ENCODE measurements at regions not wholly inside any gene's neighbourhood (a gene's known extent, or its start where the extent isn't known, plus 50 kb on each side); places are given as distances from the start of the nearest gene placed in this dataset.

DNA sequence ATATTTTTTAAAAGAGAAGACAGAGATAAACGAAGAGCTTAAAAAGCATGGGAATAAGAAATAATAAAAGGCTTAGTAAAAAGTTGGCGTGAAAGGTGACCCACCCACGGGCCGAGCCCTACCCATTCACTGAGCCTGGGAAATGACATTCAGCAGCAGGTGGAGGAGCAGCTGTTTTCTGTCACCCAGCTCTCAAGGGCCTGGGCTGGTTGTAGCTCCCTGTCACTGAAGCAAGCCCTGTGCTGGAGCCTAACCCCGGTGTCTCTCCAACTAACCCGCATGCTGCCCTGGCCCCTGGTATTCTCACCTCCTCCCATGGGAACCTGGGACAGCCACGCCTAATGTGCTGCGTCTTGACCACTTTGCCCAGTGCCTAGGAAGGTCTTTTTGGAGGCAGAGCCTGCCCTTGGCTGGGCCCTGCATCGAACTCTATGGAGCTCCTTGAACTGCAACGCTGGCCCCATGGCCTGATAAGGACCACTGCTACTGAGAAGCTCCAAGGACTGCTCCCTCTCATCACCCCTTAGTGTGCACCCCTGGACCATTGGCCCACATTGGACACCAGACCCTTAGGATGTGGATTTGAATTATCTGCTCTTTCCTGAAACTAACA is 68.8 kb upstream of the IYD start:
- in situ Hi-C loops (cut with HindIII; ENCODE audit: low sequenced_read_pairs) = no loop called here
- TF ChIP-seq, protein P1, sequence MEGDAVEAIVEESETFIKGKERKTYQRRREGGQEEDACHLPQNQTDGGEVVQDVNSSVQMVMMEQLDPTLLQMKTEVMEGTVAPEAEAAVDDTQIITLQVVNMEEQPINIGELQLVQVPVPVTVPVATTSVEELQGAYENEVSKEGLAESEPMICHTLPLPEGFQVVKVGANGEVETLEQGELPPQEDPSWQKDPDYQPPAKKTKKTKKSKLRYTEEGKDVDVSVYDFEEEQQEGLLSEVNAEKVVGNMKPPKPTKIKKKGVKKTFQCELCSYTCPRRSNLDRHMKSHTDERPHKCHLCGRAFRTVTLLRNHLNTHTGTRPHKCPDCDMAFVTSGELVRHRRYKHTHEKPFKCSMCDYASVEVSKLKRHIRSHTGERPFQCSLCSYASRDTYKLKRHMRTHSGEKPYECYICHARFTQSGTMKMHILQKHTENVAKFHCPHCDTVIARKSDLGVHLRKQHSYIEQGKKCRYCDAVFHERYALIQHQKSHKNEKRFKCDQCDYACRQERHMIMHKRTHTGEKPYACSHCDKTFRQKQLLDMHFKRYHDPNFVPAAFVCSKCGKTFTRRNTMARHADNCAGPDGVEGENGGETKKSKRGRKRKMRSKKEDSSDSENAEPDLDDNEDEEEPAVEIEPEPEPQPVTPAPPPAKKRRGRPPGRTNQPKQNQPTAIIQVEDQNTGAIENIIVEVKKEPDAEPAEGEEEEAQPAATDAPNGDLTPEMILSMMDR (IDR thresholded peaks at IDR 0.05; ENCODE audit: low read depth, low read length) = no peak
- no peak overlapping the region for H3K4me3 ChIP-seq (ENCODE audit: low read depth, low read length)
- DNase-seq (ENCODE audit: low read depth, low spot score) = no peak

DNA sequence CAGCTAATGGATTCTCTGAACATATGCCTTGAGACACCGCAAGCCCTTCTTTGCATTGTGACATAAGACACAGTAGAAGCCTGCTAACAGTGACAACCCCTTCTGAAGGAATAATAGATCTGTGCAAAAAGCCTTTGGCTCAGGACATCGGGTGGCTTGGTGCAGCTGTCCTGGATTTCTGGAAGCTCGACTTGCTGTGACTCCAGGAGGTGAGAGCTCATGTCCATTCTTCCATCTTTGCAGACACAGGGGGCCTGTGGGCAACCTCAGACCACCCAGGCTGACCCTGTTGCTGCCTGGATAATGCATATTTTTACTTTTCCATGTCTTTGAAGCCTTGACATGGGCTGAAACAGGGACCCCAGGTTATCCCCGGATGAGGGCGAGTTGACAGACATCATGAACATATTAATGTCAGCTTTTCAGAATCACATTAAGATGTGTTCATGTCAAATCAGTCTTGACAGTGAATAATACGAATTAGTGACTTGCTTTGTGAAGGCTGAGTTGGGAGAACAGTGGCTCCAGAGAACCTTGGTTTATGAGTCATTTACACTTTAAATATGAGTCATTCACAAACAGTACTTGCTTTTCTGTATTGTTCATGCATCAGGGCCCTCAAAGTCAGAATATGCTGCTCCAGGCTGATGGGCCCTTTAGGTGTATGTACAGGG is 66.8 kb upstream of the IYD start:
- in situ Hi-C loops (cut with HindIII; ENCODE audit: low sequenced_read_pairs) = no loop called here
- DNase-seq (ENCODE audit: low read depth, low spot score) = peak; percentile 74
- no peak overlapping the region for H3K4me3 ChIP-seq (ENCODE audit: low read depth, low read length)
- TF ChIP-seq, protein P1 (IDR thresholded peaks at IDR 0.05; ENCODE audit: low read depth, low read length) = no peak

DNA sequence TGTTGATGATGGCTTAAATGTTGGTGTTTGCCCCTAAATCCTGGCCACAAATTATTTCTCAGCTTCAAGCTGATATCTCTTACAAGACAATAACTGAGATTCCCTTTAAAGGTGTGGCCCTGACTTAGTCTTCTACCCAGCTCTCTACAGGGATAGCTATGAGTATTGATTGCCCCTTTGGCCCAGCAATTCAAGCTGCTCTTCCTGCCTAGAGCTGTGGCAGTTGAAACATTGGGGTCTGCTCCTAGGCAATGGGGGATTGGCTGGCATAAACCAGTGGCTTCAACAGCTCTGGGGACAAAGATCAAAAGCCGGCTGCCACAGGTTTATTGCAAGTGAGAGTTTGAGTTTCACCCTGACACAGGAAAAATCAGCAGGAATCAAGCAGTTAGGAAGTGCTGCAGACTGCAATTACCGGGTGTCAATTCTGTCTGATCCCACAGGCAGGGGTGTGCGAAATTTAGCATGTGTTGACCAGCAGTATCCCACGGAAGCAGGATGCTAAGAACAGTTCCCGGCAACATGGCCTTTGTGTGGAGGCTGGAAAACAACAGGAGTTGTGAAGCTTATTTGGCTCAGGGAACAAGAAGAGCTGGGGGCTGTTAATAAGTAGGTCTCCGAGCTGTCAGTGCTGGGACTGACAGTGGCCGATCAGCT is 66.2 kb upstream of the IYD start:
- no peak overlapping the region for H3K4me3 ChIP-seq (ENCODE audit: low read depth, low read length)
- TF ChIP-seq, protein P1 (IDR thresholded peaks at IDR 0.05; ENCODE audit: low read depth, low read length) = no peak
- in situ Hi-C loops (cut with HindIII; ENCODE audit: low sequenced_read_pairs) = no loop called here
- no peak for DNase-seq (ENCODE audit: low read depth, low spot score)

DNA sequence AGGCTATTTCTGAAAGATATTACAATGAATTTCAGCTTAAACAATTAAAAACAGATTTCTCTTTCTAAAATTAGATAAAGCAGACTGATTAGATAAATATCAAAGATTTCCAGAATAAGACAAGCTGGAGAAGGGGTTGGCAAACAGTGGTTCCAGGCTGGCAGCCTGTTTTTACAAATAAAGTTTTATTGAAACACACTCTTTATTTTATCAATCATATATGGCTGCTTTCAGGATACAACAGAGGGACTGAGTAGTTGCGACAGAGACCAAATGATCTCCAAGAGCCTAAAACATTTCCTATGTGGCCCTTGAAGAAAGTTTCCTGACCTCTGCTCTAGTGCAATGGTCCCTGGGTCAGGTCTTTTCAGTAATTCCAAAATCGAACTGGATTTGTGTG is 65.6 kb upstream of the IYD start:
- in situ Hi-C loops (cut with HindIII; ENCODE audit: low sequenced_read_pairs) = no loop called here
- DNase-seq (ENCODE audit: low read depth, low spot score) = no peak
- no peak overlapping the region for H3K4me3 ChIP-seq (ENCODE audit: low read depth, low read length)
- TF ChIP-seq, protein P1 (IDR thresholded peaks at IDR 0.05; ENCODE audit: low read depth, low read length) = no peak

DNA sequence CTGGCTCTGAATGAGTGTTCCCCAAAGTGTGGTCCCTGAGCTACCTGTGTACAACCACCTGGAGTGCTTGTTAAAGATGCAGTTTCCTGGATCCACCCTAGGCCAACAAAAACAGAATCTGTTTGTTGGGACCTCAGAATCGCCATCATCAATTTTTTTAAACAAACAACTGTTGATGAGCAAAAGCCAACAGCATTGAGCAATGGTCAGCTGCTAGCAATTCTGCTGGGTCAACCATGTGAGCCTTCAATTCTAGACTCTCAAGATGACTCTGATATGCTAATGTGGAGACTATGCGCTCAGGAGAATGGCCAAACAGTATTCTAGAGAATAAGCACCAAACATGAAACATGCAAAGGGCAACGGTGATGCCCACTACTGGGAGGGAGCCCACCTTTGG is 64.4 kb upstream of the IYD start:
- TF ChIP-seq, protein P1 (IDR thresholded peaks at IDR 0.05; ENCODE audit: low read depth, low read length) = no peak
- no peak overlapping the region for H3K4me3 ChIP-seq (ENCODE audit: low read depth, low read length)
- DNase-seq (ENCODE audit: low read depth, low spot score) = no peak
- in situ Hi-C loops (cut with HindIII; ENCODE audit: low sequenced_read_pairs) = no loop called here

DNA sequence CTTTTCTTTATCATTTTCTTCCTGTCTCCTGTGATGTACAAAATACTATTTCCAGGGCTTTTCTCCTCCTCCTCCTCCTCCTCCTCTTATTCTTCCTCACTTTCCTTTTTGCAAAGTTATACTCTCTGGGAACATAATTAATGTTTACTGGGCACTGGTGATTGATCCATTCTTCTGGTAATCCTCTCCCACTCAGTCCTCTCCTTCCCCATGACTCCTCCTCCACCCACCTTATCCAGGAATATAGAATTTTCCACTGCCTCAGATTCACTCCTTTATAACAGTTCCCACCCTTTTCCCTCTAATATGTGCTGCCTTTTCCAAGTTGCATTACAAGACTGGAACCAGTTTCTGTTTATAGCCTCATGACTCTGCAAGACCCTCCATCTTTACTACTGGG is 62.5 kb upstream of the IYD start:
- H3K4me3 ChIP-seq (ENCODE audit: low read depth, low read length) = no peak overlapping the region
- DNase-seq (ENCODE audit: low read depth, low spot score) = no peak
- in situ Hi-C loops (cut with HindIII; ENCODE audit: low sequenced_read_pairs) = no loop called here
- TF ChIP-seq, protein P1 (IDR thresholded peaks at IDR 0.05; ENCODE audit: low read depth, low read length) = no peak

All from astrocyte of the spinal cord (primary cell).